Midbrain (tissue), 1 donor: ENCODE measurements at regions not wholly inside any gene's neighbourhood (a gene's known extent, or its start where the extent isn't known, plus 50 kb on each side); places are given as distances from the start of the nearest gene placed in this dataset.

Source experiments
- DNase-seq: peaks from one replicate; lab custom pipeline; 2025; lab: John Stamatoyannopoulos, UW

DNA sequence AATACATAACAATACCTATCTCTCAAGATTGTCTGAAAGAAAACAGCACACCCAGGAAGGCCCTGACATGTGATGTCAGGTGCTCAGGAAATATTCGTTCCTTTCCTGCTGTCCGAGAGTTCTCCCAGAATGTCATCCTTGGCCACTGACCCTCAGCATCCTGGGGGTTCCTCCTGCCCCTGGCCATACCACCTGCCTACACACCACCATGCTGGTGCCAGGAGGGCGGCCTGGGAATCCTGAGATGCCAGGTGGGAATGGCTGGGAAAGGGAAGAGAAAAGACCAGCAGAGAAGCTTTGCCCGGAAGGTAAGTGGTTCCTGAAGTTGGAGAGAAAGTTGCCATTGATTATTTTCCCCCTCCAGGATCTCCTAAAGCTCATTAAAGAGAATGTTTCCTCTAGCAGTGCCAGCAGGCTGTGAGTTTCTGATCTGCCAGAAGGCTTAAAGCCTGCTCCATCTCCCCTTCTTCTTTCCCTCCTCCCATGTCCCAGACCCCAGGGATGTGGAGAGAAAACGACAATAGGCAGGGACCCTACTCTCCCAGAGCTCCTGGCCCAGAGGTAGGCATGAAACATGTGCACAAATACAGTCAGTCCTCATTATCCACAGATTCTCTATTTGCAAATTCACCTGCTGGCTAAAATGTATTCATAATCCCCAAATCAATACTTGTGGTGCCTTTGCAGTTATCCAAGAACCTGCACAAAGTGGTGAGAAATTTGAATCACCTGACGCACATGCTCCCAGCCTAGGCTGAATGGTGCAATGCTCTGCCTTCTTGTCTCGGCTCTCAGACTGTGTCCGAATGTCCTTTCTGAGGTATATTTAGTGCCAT, 147.1 kb upstream of the MYCN start:
- DNase-seq, result no peak

DNA sequence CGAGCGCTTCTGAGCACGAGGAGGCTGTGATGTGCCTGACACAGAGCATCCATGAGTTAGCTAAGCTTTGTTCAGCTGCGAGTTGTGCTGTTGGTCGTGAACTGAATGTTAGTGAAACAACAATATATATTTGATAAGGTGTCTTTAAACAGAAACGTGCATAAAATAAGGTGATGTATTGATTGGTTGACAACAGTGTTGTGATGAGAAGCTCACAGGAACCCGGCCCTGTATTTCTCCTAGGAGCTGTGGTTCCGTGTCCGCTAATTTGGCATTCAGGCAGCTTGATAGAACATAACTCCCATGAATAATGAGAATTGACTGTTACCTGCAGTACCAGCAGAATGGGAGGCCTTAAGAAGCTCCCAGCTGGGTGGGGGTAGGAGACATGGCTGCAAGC, 146.4 kb upstream of the MYCN start:
- no peak for DNase-seq

DNA sequence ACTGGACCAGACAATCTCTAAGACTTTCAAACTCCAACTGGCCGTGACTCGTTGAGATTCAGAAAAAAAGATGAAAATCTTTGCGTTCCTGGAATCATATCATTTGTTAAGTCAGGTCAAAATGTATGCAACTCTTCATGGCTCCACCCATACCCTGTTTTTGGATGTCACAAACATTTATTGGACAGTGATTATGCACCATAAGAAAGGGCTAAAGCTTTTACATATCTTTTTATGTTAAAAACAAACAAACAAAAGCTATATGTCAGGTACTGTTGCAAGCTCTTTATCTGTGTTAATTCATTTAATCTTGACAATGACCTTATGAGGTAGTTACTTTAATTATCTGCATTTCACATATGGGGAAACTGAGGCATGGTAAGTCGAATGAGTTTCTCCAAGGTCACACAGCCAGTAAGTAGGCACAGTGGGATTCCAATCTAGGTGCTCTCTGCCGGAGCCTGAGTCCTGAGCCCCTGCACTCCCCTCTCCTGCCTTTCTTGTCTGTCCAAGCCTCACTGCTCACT, 145.7 kb upstream of the MYCN start:
- no peak for DNase-seq

DNA sequence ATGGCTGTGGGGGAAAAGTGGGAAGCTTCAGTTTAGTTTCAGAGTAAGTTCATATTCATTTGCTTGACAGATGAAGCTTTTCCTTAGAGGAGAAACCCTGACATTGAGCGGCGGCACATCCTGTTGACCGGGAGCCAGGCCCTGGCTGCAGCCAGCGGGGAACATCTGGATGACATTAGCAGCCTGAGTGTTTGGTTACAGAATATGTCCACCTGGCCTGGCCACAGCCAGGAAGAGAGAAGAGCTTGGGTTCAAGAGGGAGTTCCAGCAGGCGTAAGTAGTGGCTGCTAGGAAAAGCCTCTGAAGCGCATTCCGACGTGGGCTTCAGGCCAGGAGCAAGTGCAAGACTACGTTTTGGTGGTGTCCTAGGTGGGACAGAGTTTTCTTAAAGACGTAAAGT, 144.9 kb upstream of the MYCN start:
- DNase-seq, result no peak

DNA sequence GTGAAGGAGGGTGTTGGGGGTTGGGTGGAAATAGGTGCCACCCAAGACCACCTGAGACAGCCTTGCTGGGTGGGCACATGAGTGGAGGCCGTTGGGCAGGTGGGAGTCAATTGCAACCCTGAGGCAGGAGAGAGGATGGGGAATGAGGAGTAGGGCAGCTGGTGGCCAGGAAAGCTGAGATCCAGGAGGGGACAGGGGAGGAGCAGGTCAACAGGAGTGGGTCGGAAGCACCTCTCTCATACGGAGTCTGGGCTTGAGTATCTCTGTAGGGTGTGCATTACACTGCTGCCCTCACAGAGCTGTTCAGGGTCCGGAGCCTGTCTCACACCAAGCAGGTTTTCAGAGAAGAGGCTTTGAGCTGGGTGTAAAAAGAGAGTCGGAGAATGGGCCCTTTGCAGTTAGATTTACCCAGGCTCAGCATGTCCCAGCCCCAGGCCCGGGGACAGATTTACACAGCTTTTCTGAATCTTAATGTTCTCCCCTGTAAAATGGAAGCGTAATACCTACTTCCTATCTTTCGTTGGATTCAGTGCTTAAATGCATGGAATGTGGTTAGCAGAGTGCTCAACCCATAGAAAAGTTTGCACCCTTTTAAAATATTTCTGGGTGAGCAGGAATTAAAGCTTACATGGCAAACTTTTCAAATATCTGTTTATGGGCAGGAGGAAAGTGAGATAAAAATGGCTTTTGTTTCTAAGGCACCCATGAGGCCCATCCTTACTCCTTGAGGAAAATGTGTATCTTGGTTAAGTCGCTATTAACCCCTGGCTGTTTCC, 144.0 kb upstream of the MYCN start:
- DNase-seq, result no peak

DNA sequence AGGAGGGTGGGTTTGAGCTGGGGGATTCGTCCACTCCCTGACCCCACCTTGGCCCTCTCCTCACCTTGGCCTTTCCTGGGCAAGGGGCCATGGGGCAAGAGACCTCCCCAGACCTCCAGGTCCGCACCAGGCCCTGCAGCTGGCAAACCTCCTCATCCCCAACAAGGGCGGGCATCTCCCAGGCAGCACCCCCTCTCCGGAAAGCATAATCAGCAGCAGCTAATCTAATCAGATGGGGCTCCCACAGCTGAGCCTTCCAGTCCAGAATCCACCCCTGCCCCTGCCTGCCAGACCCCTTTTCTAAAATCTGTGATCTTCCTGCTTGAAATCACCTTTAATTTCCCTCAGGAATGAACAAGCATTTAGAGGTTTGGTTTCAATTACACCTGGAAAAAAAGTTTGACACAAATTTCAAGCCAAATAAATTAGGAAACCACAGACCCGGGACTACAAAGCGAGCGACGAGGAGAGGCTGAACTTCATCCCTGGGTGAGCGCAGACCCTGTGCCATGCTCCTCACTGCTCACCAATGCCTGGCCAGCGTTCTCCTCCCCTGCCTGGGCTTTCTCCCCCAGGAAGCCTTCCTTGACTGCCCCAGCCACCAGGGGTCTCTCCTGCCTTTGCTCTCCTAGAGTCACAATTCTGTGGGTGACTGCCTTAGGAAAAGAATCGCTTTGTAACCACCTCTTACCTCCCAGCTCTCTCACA, 143.0 kb upstream of the MYCN start:
- DNase-seq, result no peak

DNA sequence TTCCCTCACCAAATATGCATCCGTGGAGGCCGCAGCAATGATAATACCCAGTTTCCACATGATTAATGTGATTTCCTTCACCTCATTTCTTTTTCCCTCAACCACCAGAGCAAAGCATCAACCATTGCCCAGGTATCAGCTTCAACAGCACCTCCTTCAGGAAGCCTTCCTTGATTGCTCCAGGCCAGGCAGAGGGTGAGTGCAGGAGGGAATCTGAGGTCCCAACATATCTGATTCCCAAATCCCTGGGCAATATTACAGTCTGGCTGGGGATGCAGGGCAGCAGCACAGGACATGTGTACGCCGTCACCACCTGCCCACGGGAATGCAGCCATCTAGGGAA, 142.4 kb upstream of the MYCN start:
- no peak for DNase-seq

DNA sequence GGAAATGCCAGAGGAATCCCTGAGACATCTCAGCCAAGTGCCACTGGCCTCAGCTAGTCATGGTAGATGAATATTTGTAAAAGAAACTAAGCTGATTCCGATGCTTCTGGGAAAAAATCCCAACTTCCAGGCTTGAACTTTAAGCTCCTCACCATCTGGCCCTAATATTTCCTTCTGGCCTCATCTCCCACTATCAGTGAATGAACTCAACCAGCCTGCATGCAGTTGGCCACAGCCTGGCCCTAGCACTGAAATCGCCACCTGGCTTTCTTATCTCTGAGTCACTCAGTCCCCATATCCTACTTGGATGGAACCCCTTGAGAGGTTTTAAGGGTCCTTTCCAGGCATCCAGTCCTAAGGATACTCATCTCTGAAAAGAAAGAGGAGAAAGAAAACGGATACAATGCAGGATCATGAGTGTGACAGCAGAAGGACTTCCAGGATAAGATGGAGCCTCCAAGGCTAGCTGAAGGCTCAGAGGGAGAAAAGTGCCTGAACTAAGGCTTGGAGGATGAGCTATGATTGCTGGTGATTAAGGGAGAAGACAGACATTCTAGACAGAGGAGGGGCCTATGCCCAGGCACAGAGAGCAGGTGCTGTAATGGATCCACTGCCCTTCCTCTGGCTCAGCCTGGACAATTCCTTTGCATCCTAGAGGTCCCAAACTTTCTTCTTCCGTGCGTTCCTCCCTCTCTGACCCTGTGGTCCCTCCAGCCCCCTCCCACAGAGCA, 141.5 kb upstream of the MYCN start:
- no peak for DNase-seq

DNA sequence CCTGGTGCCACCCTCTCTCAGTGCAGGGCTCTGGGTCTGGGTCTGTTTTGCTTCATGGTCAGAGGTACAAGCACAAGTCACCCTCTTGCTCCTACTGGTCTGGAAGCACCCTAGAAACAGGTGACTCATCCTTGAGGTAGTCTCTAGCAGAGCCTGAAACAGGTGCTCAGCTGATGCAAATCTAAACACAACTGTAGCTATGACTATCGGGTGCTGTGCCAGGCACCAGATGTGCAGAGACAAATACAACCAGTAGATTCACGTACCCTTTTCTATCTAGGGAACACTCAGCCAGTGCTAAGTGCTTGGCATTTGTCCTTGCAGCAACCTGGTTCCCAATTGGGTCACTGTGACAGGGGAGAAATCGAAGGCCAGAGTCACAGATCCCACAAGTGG, 140.9 kb upstream of the MYCN start:
- no peak for DNase-seq

DNA sequence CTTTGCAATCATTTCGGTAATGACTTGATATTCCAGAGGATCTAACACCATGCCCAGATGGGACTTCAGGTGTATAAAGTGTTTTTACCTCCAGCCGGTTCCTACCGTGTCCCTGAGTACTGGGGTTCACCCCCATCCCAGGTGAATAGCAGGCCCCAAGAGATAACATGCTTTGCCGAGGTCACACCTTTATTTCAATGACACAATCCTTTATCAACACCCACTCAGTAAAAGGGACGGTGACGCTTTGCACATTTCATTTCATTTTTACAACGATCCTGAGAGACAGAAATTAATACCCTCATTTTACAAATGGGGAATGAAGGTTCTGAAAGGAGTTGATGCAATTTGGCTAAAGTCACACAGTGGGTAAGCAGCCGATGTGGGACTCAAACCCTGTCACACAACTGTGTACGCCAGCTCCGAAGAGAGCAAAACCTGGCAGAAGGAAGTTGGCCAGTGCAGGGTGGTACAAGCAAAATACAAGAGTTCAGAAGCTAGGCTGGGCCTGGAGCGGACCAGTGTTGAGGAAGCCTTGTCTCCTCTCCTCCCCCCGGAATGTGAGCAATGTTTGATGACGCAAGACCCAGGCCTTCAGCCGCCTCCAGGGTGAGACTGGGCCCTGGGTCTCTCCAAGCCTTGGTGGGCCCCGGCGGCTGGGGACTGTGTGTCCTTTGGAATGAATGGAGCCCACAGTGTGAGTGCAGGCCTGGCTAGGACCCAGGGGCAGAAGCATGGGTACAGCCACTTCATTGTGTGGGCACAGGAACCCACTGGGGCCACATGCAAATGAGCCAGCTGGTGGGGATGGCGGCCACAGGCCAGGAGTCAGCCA, 139.6 kb upstream of the MYCN start:
- peak; percentile 92 for DNase-seq

DNA sequence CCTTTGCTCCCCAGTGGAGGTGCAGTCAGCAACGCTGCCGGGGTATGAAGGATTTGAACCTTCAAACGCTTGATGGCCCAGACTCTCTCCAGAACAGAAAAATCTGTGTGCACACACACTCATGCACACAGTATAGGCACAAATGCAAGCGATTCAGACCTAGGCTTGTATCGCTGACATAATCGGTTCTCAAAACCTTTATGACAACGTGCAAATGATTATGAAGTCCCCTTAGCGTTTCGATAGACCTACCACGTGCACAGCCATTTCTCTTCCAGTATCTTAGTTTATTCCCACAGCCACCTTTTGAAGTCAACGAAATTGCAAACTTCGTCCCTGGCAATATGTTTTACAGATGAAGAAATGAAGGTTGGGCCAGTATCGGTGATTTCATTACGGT, 138.9 kb upstream of the MYCN start:
- no peak for DNase-seq

DNA sequence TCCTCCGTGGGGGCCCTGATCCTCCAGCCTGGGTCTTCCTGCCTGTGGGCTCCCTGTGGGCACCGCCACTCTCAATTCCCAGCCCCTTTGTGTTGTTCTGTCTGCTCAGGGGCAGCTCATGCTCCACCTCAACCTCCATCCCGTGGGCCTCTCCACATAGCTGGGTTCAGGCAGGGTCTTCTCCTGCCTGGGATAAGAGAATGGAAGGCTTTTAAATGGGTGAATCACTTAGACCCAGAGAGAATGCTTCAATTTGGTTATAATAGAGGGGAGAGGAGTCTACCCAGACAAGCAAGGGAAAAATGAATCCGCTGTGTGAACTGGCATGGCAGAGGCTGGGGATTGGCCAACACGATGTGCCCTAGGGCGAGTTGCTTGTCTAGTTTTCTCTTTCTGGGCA, 138.4 kb upstream of the MYCN start:
- no peak for DNase-seq

DNA sequence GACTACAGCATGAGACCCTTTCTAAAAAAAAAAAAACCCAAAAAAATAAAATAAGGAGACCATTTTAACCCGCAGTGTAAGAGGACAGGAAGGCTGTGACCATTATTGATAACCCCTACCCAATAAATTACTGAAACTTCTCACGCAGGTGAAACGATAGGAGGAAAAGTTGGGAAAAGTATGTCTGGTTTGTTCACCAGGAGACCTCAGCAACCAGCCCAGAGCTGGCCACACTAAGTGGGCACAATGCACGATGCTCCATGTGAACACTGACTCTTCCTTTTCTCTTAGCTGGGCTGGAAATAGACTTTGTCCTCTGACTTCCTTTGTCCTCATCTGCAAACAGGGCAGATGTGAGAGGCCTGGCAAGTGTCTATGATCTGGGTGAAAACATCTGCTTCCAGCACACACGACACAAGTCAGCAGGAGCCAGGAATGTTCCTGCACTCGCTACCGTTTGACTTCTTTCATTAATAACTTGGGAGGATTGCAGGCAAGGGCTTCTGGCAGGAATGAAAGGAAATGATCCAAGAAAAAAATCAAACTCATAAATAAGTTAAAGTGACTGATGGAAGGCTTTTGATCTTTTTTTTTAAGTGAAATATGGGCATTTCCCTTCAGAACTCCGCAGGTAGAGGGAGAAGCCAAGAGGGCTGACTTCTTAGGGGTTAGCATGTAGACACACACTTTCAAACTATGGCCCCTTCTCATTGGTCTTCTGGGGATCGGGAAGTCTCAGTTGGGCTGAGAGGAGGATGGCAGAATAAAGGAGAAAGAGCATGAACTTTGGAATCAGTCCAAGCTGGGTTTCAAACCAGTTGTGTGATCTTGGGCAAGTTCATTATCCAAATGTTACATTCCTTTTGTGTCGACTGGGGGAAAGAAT, 137.4 kb upstream of the MYCN start:
- no peak for DNase-seq

DNA sequence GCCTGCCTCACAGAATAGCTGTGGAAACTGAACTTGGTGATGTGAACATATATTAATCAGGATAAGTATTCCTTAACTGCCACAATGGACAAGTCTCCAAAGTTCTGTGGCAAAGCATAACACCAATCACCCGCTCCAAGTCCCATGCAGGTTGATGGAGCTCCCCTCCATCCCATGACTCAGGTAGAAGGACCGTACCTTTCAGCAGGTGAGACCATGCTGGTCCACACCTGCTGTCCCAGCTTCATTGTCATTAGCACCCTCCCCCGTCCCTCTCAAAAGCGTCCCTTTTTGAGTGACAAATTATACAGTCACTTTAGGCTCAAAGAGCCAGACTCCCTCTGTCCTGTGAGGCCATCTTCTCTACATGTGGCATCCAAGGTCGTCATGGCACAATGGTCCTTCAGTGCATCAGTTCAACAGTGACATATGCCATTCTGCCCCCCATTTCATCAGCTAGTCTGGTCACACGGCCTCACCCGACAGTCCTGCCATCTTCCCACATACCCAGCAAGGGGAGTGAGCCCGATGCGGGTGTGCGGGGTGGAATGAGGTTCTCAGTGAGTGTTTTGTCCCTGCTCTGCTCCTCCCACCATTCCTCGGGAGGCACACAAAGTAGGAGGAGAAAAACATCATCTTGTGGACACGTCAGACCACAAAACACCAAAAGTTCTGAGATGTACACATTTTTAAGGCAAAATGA, 136.7 kb upstream of the MYCN start:
- DNase-seq, result no peak

DNA sequence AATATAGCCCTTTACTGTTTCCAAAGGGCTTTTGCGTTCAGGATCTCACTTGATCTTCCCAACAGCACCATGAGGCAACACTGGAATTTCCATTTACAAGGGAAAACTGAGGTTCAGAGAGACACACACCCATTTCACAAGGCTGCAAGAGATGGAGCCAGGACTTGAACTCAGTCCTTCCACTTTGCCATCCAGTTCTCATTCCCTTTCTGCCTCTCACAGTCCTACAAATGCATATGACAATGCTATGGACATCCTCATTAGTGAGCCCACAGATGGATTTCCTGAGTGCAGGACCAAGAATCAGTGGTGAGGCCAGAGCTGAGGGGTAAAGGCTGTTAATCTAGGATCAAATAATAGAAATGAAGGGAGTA, 136.1 kb upstream of the MYCN start:
- no peak for DNase-seq

DNA sequence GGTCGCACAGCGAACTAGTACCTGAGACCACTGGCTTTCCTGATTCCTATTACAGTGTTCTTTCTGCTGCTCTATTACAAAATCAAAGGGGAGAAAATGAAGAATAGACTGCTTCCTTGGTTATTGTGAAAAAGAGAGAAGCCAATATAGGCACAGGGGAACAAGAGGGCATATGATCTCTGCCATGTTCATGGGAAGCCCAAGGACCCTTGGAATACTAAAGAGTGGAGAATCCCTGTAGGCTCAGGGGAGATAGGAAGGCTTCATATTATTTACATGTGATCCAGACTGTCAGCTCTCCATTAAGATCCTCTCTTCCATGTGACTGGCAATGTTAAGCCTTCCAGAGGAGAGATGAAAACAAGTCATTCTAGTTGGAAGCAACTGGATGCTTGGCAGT, 135.7 kb upstream of the MYCN start:
- no peak for DNase-seq

DNA sequence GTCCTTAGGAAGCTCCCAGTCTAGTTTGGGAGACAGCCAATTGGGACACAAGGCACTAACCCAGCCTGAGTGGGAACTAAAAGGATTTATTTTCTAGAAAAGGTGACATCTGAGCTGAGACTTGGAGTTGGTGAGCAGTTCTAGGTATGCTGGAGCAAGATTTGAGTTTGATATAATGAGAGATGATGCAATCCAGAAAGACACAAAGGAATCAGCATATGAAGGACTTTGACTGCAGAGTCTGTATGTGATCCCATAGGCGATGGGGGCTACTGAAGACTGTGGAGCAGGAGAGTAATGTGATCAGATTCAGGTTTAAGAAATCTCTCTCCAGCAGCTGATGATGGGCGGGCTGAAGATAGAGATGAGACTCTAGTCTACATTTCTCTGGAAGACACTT, 135.1 kb upstream of the MYCN start:
- DNase-seq, result no peak

DNA sequence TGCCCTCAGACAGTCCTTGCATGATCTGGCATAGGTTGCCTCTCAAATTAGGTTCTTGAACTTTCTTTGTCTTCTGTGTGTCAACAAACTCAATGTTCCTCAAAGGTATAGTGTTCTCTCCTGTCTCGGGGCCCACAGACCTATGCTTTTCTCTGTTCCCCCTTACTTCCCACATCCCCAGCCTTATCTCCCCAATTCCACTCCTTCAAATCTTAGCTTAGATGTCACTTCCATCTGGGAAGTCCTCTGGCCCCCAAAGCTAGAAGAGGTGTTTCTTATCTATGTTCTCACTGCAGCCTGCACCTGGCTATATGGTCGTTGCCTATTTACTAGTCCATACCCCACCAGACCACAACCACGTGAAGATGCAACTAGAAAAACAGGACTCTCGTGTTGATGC, 134.6 kb upstream of the MYCN start:
- no peak for DNase-seq

DNA sequence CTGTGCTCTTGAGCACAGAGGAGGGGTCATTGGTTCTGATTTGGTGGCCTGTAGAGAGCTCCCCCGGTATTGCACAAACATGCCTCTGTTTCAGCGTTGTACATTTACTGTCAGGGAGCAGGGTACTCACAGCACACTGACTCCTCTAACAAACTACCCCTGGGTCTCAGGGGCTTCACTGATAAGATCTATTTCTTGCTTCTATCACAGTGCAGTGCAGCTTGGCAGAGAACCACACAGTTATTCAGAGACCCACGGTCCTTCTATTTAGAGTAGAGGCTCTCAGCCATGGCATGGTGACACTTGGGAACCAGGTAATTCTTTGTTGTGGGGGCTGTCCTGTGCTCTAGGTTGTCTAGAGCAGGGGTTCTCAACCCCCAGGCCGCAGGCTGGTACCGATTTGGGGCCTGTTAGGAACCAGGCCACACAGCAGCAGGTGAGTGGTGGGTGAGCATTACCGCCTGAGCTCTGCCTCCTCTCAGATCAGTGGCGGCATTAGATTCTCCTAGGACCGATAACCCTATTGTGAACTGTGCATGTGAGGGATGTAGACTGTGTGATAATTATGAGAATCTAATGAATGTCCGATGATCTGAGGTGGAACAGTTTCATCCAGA, 133.4 kb upstream of the MYCN start:
- DNase-seq, result no peak
